A673 (cell line): ENCODE measurements at regions not wholly inside any gene's neighbourhood (a gene's known extent, or its start where the extent isn't known, plus 50 kb on each side); places are given as distances from the start of the nearest gene placed in this dataset.

ENCODE experiments used
- CTCF ChIP-seq: fragments of 300-800, 200-600 bp; sonication (generic); conservative IDR thresholded peaks from 2 replicates; pipeline ENCODE4 v1.5.1; 2017; ENCODE audit warnings: low read depth, mild to moderate bottlenecking, antibody characterized with exemption, low read length, moderate library complexity, mixed read lengths
- EZH2 ChIP-seq: fragments of 200-600 bp; sonication (generic); IDR thresholded peaks from 2 replicates; pipeline ENCODE4 v1.6.1; 2017; ENCODE audit warnings: borderline replicate concordance, low read depth, mild to moderate bottlenecking, mixed read lengths, antibody characterized with exemption, low read length; ENCODE audit not compliant: poor library complexity, severe bottlenecking

GRCh38 chr2:100702438-100703109 is 117.4 kb upstream of the NPAS2 start:
- no peak for TF ChIP-seq CTCF
- no peak for TF ChIP-seq EZH2
